Neutrophil (primary cell): ENCODE measurements at regions not wholly inside any gene's neighbourhood (a gene's known extent, or its start where the extent isn't known, plus 50 kb on each side); places are given as distances from the start of the nearest gene placed in this dataset.

ENCODE experiments used
- H3K27ac ChIP-seq: fragments of 200-600 bp; sonication (generic); 2 replicates; pipeline ENCODE4 v1.5.1; 2016; ENCODE audit warnings: mild to moderate bottlenecking, moderate library complexity
- H3K27me3 ChIP-seq: fragments of 200-600 bp; sonication (generic); 2 replicates; pipeline ENCODE4 v1.6.0; 2016; ENCODE audit warnings: mild to moderate bottlenecking
- H3K36me3 ChIP-seq: fragments of 200-600 bp; sonication (generic); 2 replicates; pipeline ENCODE4 v1.5.1; 2017
- H3K4me1 ChIP-seq, 2 experiments: fragments of 200-600 bp in 1 of 2; sonication (generic) in 1 of 2; 1 replicate in 1 of 2; 2 replicates in 1 of 2; pipeline versions ENCODE4 v1.5.1 to v1.6.1; 2013 to 2016; ENCODE audit warnings: low read depth in 1 of 2, low read length in 1 of 2, mild to moderate bottlenecking in 1 of 2, moderate library complexity in 1 of 2; ENCODE audit not compliant: control insufficient read depth in 1 of 2, insufficient read depth in 1 of 2
- H3K4me3 ChIP-seq, 2 experiments: fragments of 200-600 bp in 1 of 2; sonication (generic) in 1 of 2; 1 replicate in 1 of 2; 2 replicates in 1 of 2; pipeline ENCODE4 v1.5.1; 2013 to 2016; ENCODE audit warnings: low read depth in 1 of 2, low read length in 1 of 2, mild to moderate bottlenecking in 1 of 2, moderate library complexity in 1 of 2
- H3K9me3 ChIP-seq: fragments of 200-600 bp; sonication (generic); 2 replicates; pipeline ENCODE4 v1.5.1; 2016
- TF ChIP-seq, protein P1 (sequence below): fragments of 200-600 bp; sonication (generic); IDR thresholded peaks from 2 replicates; pipeline ENCODE4 v1.5.1; 2016; ENCODE audit warnings: antibody characterized with exemption

DNA sequence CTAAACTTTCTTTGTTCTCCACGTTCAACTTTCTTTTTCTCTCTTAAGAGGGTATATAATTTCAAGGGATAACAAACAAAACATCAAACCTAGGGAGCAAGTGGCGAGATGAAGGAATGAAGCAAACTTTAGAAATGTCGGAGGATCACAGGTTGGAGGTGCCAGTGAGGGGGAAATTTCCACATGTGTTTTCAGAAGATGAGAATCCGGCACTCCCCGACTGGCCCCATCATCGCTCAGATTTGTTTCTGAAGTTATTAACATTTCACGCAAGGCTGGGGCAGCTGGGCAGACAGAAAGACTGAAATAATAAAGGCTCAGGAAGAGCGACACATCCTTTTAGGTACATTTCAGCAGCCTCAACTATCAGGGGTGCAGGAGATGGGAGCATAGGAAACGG lies 134.9 kb downstream of the SMIM20 start:
- H3K27me3 ChIP-seq, result peaks cover 78% of the 10 kb centered on the region
- H3K4me3 ChIP-seq, result no peak overlapping the region
- H3K9me3 ChIP-seq, result no peaks in the 10 kb centered on the region
- no peak overlapping the region for H3K27ac ChIP-seq
- H3K36me3 ChIP-seq, result no peaks in the 10 kb centered on the region
- TF ChIP-seq, protein P1, sequence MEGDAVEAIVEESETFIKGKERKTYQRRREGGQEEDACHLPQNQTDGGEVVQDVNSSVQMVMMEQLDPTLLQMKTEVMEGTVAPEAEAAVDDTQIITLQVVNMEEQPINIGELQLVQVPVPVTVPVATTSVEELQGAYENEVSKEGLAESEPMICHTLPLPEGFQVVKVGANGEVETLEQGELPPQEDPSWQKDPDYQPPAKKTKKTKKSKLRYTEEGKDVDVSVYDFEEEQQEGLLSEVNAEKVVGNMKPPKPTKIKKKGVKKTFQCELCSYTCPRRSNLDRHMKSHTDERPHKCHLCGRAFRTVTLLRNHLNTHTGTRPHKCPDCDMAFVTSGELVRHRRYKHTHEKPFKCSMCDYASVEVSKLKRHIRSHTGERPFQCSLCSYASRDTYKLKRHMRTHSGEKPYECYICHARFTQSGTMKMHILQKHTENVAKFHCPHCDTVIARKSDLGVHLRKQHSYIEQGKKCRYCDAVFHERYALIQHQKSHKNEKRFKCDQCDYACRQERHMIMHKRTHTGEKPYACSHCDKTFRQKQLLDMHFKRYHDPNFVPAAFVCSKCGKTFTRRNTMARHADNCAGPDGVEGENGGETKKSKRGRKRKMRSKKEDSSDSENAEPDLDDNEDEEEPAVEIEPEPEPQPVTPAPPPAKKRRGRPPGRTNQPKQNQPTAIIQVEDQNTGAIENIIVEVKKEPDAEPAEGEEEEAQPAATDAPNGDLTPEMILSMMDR, result no peak
- peaks cover 9 to 12% of the 10 kb centered on the region in 2 experiments for H3K4me1 ChIP-seq

DNA sequence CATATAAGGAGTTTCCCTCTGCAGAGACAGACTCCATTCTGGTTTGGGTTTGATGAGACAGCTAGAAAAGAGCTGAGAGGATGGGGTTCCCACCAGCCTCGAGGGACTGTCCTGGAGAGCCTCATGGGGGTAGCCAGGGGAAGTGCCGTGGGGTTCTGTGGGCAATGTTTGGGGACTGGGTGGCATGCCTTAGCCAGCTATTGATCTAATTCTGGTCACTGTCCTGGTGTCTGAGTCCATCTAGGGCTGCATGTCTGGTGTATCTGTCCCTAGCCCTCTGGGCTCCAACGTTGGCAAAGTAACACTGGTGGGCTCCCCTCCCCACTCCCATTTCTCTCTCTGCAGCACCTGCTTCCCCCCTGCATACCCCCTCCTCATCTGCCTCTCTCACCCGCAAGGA lies 135.4 kb downstream of the SMIM20 start:
- H3K36me3 ChIP-seq, result no peaks in the 10 kb centered on the region
- no peaks in the 10 kb centered on the region for H3K9me3 ChIP-seq
- TF ChIP-seq, protein P1, result no peak
- peaks cover 9 to 12% of the 10 kb centered on the region in 2 experiments for H3K4me1 ChIP-seq
- no peak overlapping the region for H3K27ac ChIP-seq
- H3K4me3 ChIP-seq, result no peak overlapping the region
- peaks cover 78% of the 10 kb centered on the region for H3K27me3 ChIP-seq

DNA sequence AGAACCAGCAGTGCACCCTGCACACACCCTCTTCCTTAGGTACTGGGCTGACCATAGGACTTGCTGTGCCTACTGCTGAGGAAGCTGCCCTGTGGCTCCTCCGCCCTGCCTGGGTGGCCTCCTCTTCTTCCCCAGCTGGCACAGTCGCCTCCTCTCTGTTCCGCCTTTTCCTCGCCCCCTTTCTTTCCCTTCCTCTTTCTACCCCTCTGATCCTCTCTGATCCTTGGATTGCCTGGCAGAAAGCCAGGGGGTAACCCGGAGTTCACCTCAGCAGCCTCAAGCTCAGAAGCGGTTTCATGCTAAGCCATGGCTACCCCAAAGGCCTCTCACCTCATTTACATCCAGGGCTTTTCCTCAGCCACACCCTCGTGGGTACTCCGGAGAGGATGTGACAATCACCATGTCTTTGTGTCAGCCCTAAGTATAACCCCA lies 136.2 kb downstream of the SMIM20 start:
- Histone ChIP-seq H3K4me1 (peaks cover 9 to 12% of the 10 kb centered on the region in 2 experiments), H3K27ac (no peak overlapping the region), H3K36me3 (no peaks in the 10 kb centered on the region), H3K27me3 (peaks cover 78% of the 10 kb centered on the region), H3K9me3 (no peaks in the 10 kb centered on the region), H3K4me3 (no peak overlapping the region)
- TF ChIP-seq, protein P1, result no peak

DNA sequence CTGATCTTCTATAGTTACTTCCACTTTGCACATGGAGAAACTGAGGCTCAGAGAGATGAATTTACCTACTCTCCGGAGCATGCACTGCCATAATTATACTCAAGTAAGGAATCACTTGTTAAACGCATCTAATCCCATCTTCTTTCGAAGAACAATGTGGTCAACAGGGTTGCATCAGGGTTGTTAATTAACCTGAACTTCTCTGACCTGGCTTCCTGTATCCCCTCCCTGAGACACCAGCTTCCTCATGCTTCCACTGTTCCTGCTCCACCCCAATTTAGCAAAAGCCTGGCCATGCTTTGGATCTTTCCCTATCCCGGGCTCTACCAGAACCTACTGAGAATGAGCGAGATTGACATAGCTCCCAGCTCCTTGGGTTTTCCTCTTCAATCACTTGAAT lies 136.7 kb downstream of the SMIM20 start:
- no peak overlapping the region for H3K27ac ChIP-seq
- peaks cover 76% of the 10 kb centered on the region for H3K27me3 ChIP-seq
- no peak overlapping the region for H3K4me3 ChIP-seq
- no peaks in the 10 kb centered on the region for H3K9me3 ChIP-seq
- TF ChIP-seq, protein P1, result no peak
- peaks cover 12 to 15% of the 10 kb centered on the region in 2 experiments for H3K4me1 ChIP-seq
- no peaks in the 10 kb centered on the region for H3K36me3 ChIP-seq

DNA sequence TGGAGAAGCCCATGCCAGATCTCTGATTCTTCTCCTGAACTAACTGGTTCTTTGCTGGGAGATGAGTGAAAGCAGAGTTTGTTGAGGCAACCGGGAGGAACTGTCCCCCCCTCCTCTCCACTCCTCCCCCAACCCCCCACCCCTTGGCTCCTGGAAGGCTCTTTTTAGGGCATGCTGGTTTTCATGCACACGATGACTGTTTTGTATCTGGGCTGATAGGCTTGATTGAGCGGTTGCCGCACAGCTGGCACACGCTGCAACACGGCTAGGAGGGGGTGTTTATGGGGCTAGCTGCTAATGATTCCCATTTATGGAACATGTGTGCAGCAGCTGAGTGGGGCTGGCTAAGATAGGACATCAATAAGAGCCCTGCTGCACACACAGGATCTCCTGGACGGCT lies 137.2 kb downstream of the SMIM20 start:
- H3K27ac ChIP-seq, result no peak overlapping the region
- no peaks in the 10 kb centered on the region for H3K36me3 ChIP-seq
- H3K27me3 ChIP-seq, result peaks cover 71% of the 10 kb centered on the region
- TF ChIP-seq, protein P1, result no peak
- H3K9me3 ChIP-seq, result no peaks in the 10 kb centered on the region
- peaks cover 18 to 20% of the 10 kb centered on the region in 2 experiments for H3K4me1 ChIP-seq
- no peak overlapping the region for H3K4me3 ChIP-seq
